ENCODE measurements at regions not wholly inside any gene's neighbourhood (a gene's known extent, or its start where the extent isn't known, plus 50 kb on each side); places are given as distances from the start of the nearest gene placed in this dataset.

- H3K4me1 ChIP-seq (ENCODE audit: control insufficient read depth, insufficient read depth, low read length), result no peaks in the 10 kb centered on the region
- no peak overlapping the region for H3K9ac ChIP-seq (ENCODE audit: low read length)
- H3K27me3 ChIP-seq (ENCODE audit: control insufficient read depth, insufficient read depth, low read length), result no peaks in the 10 kb centered on the region
- H3K36me3 ChIP-seq (ENCODE audit: control insufficient read depth, insufficient read depth, low read length), result no peaks in the 10 kb centered on the region
- no peak overlapping the region for H3K27ac ChIP-seq (ENCODE audit: low read depth, low read length)
- H3K4me3 ChIP-seq (ENCODE audit: low read length), result no peak overlapping the region
These were observed 1773.5 kb upstream of the WWC1 start for GRCh38 chr5:166517976-166518375.

GRCh38 chr5:166523206-166523605, 1768.2 kb upstream of the WWC1 start:
- Histone ChIP-seq H3K4me3 (ENCODE audit: low read length) (no peak overlapping the region), H3K4me1 (ENCODE audit: control insufficient read depth, insufficient read depth, low read length) (no peaks in the 10 kb centered on the region), H3K27ac (ENCODE audit: low read depth, low read length) (no peak overlapping the region), H3K36me3 (ENCODE audit: control insufficient read depth, insufficient read depth, low read length) (no peaks in the 10 kb centered on the region), H3K9ac (ENCODE audit: low read length) (no peak overlapping the region), H3K27me3 (ENCODE audit: control insufficient read depth, insufficient read depth, low read length) (no peaks in the 10 kb centered on the region)

- no peaks in the 10 kb centered on the region for H3K4me1 ChIP-seq (ENCODE audit: control insufficient read depth, insufficient read depth, low read length)
- no peak overlapping the region for H3K9ac ChIP-seq (ENCODE audit: low read length)
- no peaks in the 10 kb centered on the region for H3K27me3 ChIP-seq (ENCODE audit: control insufficient read depth, insufficient read depth, low read length)
- H3K4me3 ChIP-seq (ENCODE audit: low read length), result no peak overlapping the region
- H3K36me3 ChIP-seq (ENCODE audit: control insufficient read depth, insufficient read depth, low read length), result no peaks in the 10 kb centered on the region
- H3K27ac ChIP-seq (ENCODE audit: low read depth, low read length), result no peak overlapping the region
These were observed 1762.2 kb upstream of the WWC1 start for GRCh38 chr5:166529200-166529599.

GRCh38 chr5:166532456-166533220, 1758.8 kb upstream of the WWC1 start:
- Histone ChIP-seq H3K36me3 (ENCODE audit: control insufficient read depth, insufficient read depth, low read length) (no peaks in the 10 kb centered on the region), H3K9ac (ENCODE audit: low read length) (no peak overlapping the region), H3K4me3 (ENCODE audit: low read length) (no peak overlapping the region), H3K27ac (ENCODE audit: low read depth, low read length) (no peak overlapping the region), H3K4me1 (ENCODE audit: control insufficient read depth, insufficient read depth, low read length) (no peaks in the 10 kb centered on the region), H3K27me3 (ENCODE audit: control insufficient read depth, insufficient read depth, low read length) (no peaks in the 10 kb centered on the region)

GRCh38 chr5:166535641-166536040, 1755.8 kb upstream of the WWC1 start:
- Histone ChIP-seq H3K36me3 (ENCODE audit: control insufficient read depth, insufficient read depth, low read length) (no peaks in the 10 kb centered on the region), H3K27me3 (ENCODE audit: control insufficient read depth, insufficient read depth, low read length) (no peaks in the 10 kb centered on the region), H3K4me3 (ENCODE audit: low read length) (no peak overlapping the region), H3K9ac (ENCODE audit: low read length) (no peak overlapping the region), H3K27ac (ENCODE audit: low read depth, low read length) (no peak overlapping the region), H3K4me1 (ENCODE audit: control insufficient read depth, insufficient read depth, low read length) (no peaks in the 10 kb centered on the region)

GRCh38 chr5:166540156-166540555, 1751.3 kb upstream of the WWC1 start:
- no peaks in the 10 kb centered on the region for H3K27me3 ChIP-seq (ENCODE audit: control insufficient read depth, insufficient read depth, low read length)
- H3K36me3 ChIP-seq (ENCODE audit: control insufficient read depth, insufficient read depth, low read length), result no peaks in the 10 kb centered on the region
- no peak overlapping the region for H3K4me3 ChIP-seq (ENCODE audit: low read length)
- no peak overlapping the region for H3K27ac ChIP-seq (ENCODE audit: low read depth, low read length)
- no peak overlapping the region for H3K9ac ChIP-seq (ENCODE audit: low read length)
- no peaks in the 10 kb centered on the region for H3K4me1 ChIP-seq (ENCODE audit: control insufficient read depth, insufficient read depth, low read length)

- Histone ChIP-seq H3K27me3 (ENCODE audit: control insufficient read depth, insufficient read depth, low read length) (no peaks in the 10 kb centered on the region), H3K36me3 (ENCODE audit: control insufficient read depth, insufficient read depth, low read length) (no peaks in the 10 kb centered on the region), H3K9ac (ENCODE audit: low read length) (no peak overlapping the region), H3K27ac (ENCODE audit: low read depth, low read length) (no peak overlapping the region), H3K4me1 (ENCODE audit: control insufficient read depth, insufficient read depth, low read length) (no peaks in the 10 kb centered on the region), H3K4me3 (ENCODE audit: low read length) (no peak overlapping the region)
These were observed 1740.1 kb upstream of the WWC1 start for GRCh38 chr5:166551384-166551783.

GRCh38 chr5:166553778-166554177, 1737.7 kb upstream of the WWC1 start:
- Histone ChIP-seq H3K9ac (ENCODE audit: low read length) (no peak overlapping the region), H3K27ac (ENCODE audit: low read depth, low read length) (no peak overlapping the region), H3K36me3 (ENCODE audit: control insufficient read depth, insufficient read depth, low read length) (no peaks in the 10 kb centered on the region), H3K4me1 (ENCODE audit: control insufficient read depth, insufficient read depth, low read length) (no peaks in the 10 kb centered on the region), H3K4me3 (ENCODE audit: low read length) (no peak overlapping the region), H3K27me3 (ENCODE audit: control insufficient read depth, insufficient read depth, low read length) (no peaks in the 10 kb centered on the region)

- Histone ChIP-seq H3K9ac (ENCODE audit: low read length) (no peak overlapping the region), H3K4me1 (ENCODE audit: control insufficient read depth, insufficient read depth, low read length) (no peaks in the 10 kb centered on the region), H3K27ac (ENCODE audit: low read depth, low read length) (no peak overlapping the region), H3K36me3 (ENCODE audit: control insufficient read depth, insufficient read depth, low read length) (no peaks in the 10 kb centered on the region), H3K4me3 (ENCODE audit: low read length) (no peak overlapping the region), H3K27me3 (ENCODE audit: control insufficient read depth, insufficient read depth, low read length) (no peaks in the 10 kb centered on the region)
These were observed 1729.7 kb upstream of the WWC1 start for GRCh38 chr5:166561759-166562158.

GRCh38 chr5:166562246-166562645, 1729.2 kb upstream of the WWC1 start:
- no peak overlapping the region for H3K27ac ChIP-seq (ENCODE audit: low read depth, low read length)
- no peak overlapping the region for H3K9ac ChIP-seq (ENCODE audit: low read length)
- no peak overlapping the region for H3K4me3 ChIP-seq (ENCODE audit: low read length)
- H3K27me3 ChIP-seq (ENCODE audit: control insufficient read depth, insufficient read depth, low read length), result no peaks in the 10 kb centered on the region
- H3K4me1 ChIP-seq (ENCODE audit: control insufficient read depth, insufficient read depth, low read length), result no peaks in the 10 kb centered on the region
- no peaks in the 10 kb centered on the region for H3K36me3 ChIP-seq (ENCODE audit: control insufficient read depth, insufficient read depth, low read length)

GRCh38 chr5:166566725-166567124, 1724.7 kb upstream of the WWC1 start:
- Histone ChIP-seq H3K27me3 (ENCODE audit: control insufficient read depth, insufficient read depth, low read length) (no peaks in the 10 kb centered on the region), H3K4me3 (ENCODE audit: low read length) (no peak overlapping the region), H3K36me3 (ENCODE audit: control insufficient read depth, insufficient read depth, low read length) (no peaks in the 10 kb centered on the region), H3K4me1 (ENCODE audit: control insufficient read depth, insufficient read depth, low read length) (no peaks in the 10 kb centered on the region), H3K27ac (ENCODE audit: low read depth, low read length) (no peak overlapping the region), H3K9ac (ENCODE audit: low read length) (no peak overlapping the region)

GRCh38 chr5:166570865-166571264, 1720.6 kb upstream of the WWC1 start:
- Histone ChIP-seq H3K9ac (ENCODE audit: low read length) (no peak overlapping the region), H3K4me3 (ENCODE audit: low read length) (no peak overlapping the region), H3K27me3 (ENCODE audit: control insufficient read depth, insufficient read depth, low read length) (no peaks in the 10 kb centered on the region), H3K27ac (ENCODE audit: low read depth, low read length) (no peak overlapping the region), H3K36me3 (ENCODE audit: control insufficient read depth, insufficient read depth, low read length) (no peaks in the 10 kb centered on the region), H3K4me1 (ENCODE audit: control insufficient read depth, insufficient read depth, low read length) (no peaks in the 10 kb centered on the region)

- no peak overlapping the region for H3K27ac ChIP-seq (ENCODE audit: low read depth, low read length)
- H3K4me1 ChIP-seq (ENCODE audit: control insufficient read depth, insufficient read depth, low read length), result no peaks in the 10 kb centered on the region
These were observed 1719.8 kb upstream of the WWC1 start for GRCh38 chr5:166571668-166572067.

More at GRCh38 chr5:166571668-166572067, 1719.8 kb upstream of the WWC1 start:
- no peak overlapping the region for H3K9ac ChIP-seq (ENCODE audit: low read length)
- no peaks in the 10 kb centered on the region for H3K36me3 ChIP-seq (ENCODE audit: control insufficient read depth, insufficient read depth, low read length)
- no peak overlapping the region for H3K4me3 ChIP-seq (ENCODE audit: low read length)
- H3K27me3 ChIP-seq (ENCODE audit: control insufficient read depth, insufficient read depth, low read length), result no peaks in the 10 kb centered on the region

Data from rectal smooth muscle tissue (tissue), 1 donor.